ENCODE measurements at regions not wholly inside any gene's neighbourhood (a gene's known extent, or its start where the extent isn't known, plus 50 kb on each side); places are given as distances from the start of the nearest gene placed in this dataset.

- Mint-ChIP-seq H3K4me1 (no peaks in the 10 kb centered on the region), H3K27ac (no peak overlapping the region), H3K9me3 (no peaks in the 10 kb centered on the region), H3K27me3 (peaks cover 8% of the 10 kb centered on the region), H3K4me3 (no peak overlapping the region), H3K36me3 (no peaks in the 10 kb centered on the region)
- DNase-seq, result no peak
- CTCF ChIA-PET, result no interaction called here
Measured at GRCh38 chr9:90368928-90369327, 273.7 kb downstream of the DIRAS2 start.

GRCh38 chr9:90379771-90380170, 262.9 kb downstream of the DIRAS2 start:
- H3K27me3 Mint-ChIP-seq, result peaks cover 4% of the 10 kb centered on the region
- no peak for DNase-seq
- H3K4me3 Mint-ChIP-seq, result no peak overlapping the region
- CTCF ChIA-PET, result no interaction called here
- no peaks in the 10 kb centered on the region for H3K36me3 Mint-ChIP-seq
- no peaks in the 10 kb centered on the region for H3K4me1 Mint-ChIP-seq
- no peak overlapping the region for H3K27ac Mint-ChIP-seq
- no peaks in the 10 kb centered on the region for H3K9me3 Mint-ChIP-seq

- Mint-ChIP-seq H3K4me3 (no peak overlapping the region), H3K4me1 (no peaks in the 10 kb centered on the region), H3K36me3 (no peaks in the 10 kb centered on the region), H3K27ac (no peak overlapping the region), H3K27me3 (peaks cover 4% of the 10 kb centered on the region), H3K9me3 (no peaks in the 10 kb centered on the region)
- DNase-seq, result no peak
- CTCF ChIA-PET, result interaction anchor here (0.9 kb wide), 1 partner anchor 75 kb away, joined by 3 read pairs; no protein-coding TSS in a partner anchor
Measured at GRCh38 chr9:90385146-90385545, 257.5 kb downstream of the DIRAS2 start.

GRCh38 chr9:90393365-90394152, 249.1 kb downstream of the DIRAS2 start:
- Mint-ChIP-seq H3K9me3 (no peaks in the 10 kb centered on the region), H3K27me3 (no peaks in the 10 kb centered on the region), H3K4me1 (no peaks in the 10 kb centered on the region), H3K4me3 (no peak overlapping the region), H3K36me3 (no peaks in the 10 kb centered on the region), H3K27ac (no peak overlapping the region)
- DNase-seq, result no peak
- CTCF ChIA-PET, result no interaction called here

GRCh38 chr9:90394871-90395270, 247.8 kb downstream of the DIRAS2 start:
- CTCF ChIA-PET, result interaction anchor here (0.6 kb wide), 1 partner anchor 1243 kb away, joined by 3 read pairs; no protein-coding TSS in a partner anchor
- no peaks in the 10 kb centered on the region for H3K9me3 Mint-ChIP-seq
- no peaks in the 10 kb centered on the region for H3K27me3 Mint-ChIP-seq
- DNase-seq, result no peak
- no peaks in the 10 kb centered on the region for H3K36me3 Mint-ChIP-seq
- no peak overlapping the region for H3K4me3 Mint-ChIP-seq
- no peaks in the 10 kb centered on the region for H3K4me1 Mint-ChIP-seq
- no peak overlapping the region for H3K27ac Mint-ChIP-seq

- DNase-seq, result no peak
- Mint-ChIP-seq H3K36me3 (no peaks in the 10 kb centered on the region), H3K27ac (no peak overlapping the region), H3K27me3 (no peaks in the 10 kb centered on the region), H3K4me3 (no peak overlapping the region), H3K9me3 (no peaks in the 10 kb centered on the region), H3K4me1 (no peaks in the 10 kb centered on the region)
- CTCF ChIA-PET, result no interaction called here
Measured at GRCh38 chr9:90400091-90400490, 242.5 kb downstream of the DIRAS2 start.

GRCh38 chr9:90408659-90409058, 234.0 kb downstream of the DIRAS2 start:
- Mint-ChIP-seq H3K4me3 (no peak overlapping the region), H3K27ac (no peak overlapping the region), H3K4me1 (no peaks in the 10 kb centered on the region), H3K36me3 (no peaks in the 10 kb centered on the region), H3K9me3 (no peaks in the 10 kb centered on the region), H3K27me3 (no peaks in the 10 kb centered on the region)
- no peak for DNase-seq
- CTCF ChIA-PET, result no interaction called here

GRCh38 chr9:90419221-90419851, 223.3 kb downstream of the DIRAS2 start:
- no peaks in the 10 kb centered on the region for H3K4me1 Mint-ChIP-seq
- no peaks in the 10 kb centered on the region for H3K36me3 Mint-ChIP-seq
- no peak overlapping the region for H3K4me3 Mint-ChIP-seq
- DNase-seq, result no peak
- H3K9me3 Mint-ChIP-seq, result no peaks in the 10 kb centered on the region
- H3K27me3 Mint-ChIP-seq, result peaks cover 3% of the 10 kb centered on the region
- CTCF ChIA-PET, result no interaction called here
- H3K27ac Mint-ChIP-seq, result no peak overlapping the region

- H3K27ac Mint-ChIP-seq, result no peak overlapping the region
- H3K36me3 Mint-ChIP-seq, result no peaks in the 10 kb centered on the region
- no peaks in the 10 kb centered on the region for H3K9me3 Mint-ChIP-seq
- H3K4me3 Mint-ChIP-seq, result no peak overlapping the region
- H3K4me1 Mint-ChIP-seq, result peaks cover 3% of the 10 kb centered on the region
- CTCF ChIA-PET, result no interaction called here
- no peak for DNase-seq
- H3K27me3 Mint-ChIP-seq, result peaks cover 3% of the 10 kb centered on the region
Measured at GRCh38 chr9:90420211-90420610, 222.4 kb downstream of the DIRAS2 start.

- H3K9me3 Mint-ChIP-seq, result no peaks in the 10 kb centered on the region
- H3K4me3 Mint-ChIP-seq, result no peak overlapping the region
- CTCF ChIA-PET, result no interaction called here
- H3K27ac Mint-ChIP-seq, result no peak overlapping the region
- H3K36me3 Mint-ChIP-seq, result no peaks in the 10 kb centered on the region
- H3K4me1 Mint-ChIP-seq, result peaks cover 3% of the 10 kb centered on the region
- DNase-seq, result no peak
- peaks cover 3% of the 10 kb centered on the region for H3K27me3 Mint-ChIP-seq
Measured at GRCh38 chr9:90420768-90421513, 221.7 kb downstream of the DIRAS2 start.

- CTCF ChIA-PET, result no interaction called here
- peaks cover 3% of the 10 kb centered on the region for H3K27me3 Mint-ChIP-seq
- no peaks in the 10 kb centered on the region for H3K9me3 Mint-ChIP-seq
- H3K4me3 Mint-ChIP-seq, result no peak overlapping the region
- no peak overlapping the region for H3K27ac Mint-ChIP-seq
- peaks cover 3% of the 10 kb centered on the region for H3K4me1 Mint-ChIP-seq
- DNase-seq, result no peak
- H3K36me3 Mint-ChIP-seq, result no peaks in the 10 kb centered on the region
Measured at GRCh38 chr9:90421786-90422185, 220.8 kb downstream of the DIRAS2 start.

- Mint-ChIP-seq H3K4me1 (peaks cover 3% of the 10 kb centered on the region), H3K36me3 (no peaks in the 10 kb centered on the region), H3K4me3 (no peak overlapping the region), H3K27ac (no peak overlapping the region), H3K9me3 (no peaks in the 10 kb centered on the region), H3K27me3 (peaks cover 7% of the 10 kb centered on the region)
- CTCF ChIA-PET, result interaction anchor here (0.6 kb wide), 1 partner anchor 1689 kb away, joined by 6 read pairs; no protein-coding TSS in a partner anchor
- DNase-seq, result no peak
Measured at GRCh38 chr9:90423661-90424193, 218.9 kb downstream of the DIRAS2 start.

GRCh38 chr9:90428517-90428916, 214.1 kb downstream of the DIRAS2 start:
- H3K27me3 Mint-ChIP-seq, result peaks cover 11% of the 10 kb centered on the region
- peaks cover 3% of the 10 kb centered on the region for H3K4me1 Mint-ChIP-seq
- H3K4me3 Mint-ChIP-seq, result no peak overlapping the region
- H3K36me3 Mint-ChIP-seq, result no peaks in the 10 kb centered on the region
- CTCF ChIA-PET, result no interaction called here
- no peaks in the 10 kb centered on the region for H3K9me3 Mint-ChIP-seq
- H3K27ac Mint-ChIP-seq, result no peak overlapping the region
- no peak for DNase-seq

GRCh38 chr9:90432951-90433350, 209.7 kb downstream of the DIRAS2 start:
- H3K4me3 Mint-ChIP-seq, result no peak overlapping the region
- DNase-seq, result no peak
- H3K9me3 Mint-ChIP-seq, result no peaks in the 10 kb centered on the region
- CTCF ChIA-PET, result no interaction called here
- no peaks in the 10 kb centered on the region for H3K4me1 Mint-ChIP-seq
- peaks cover 21% of the 10 kb centered on the region for H3K27me3 Mint-ChIP-seq
- H3K27ac Mint-ChIP-seq, result no peak overlapping the region
- H3K36me3 Mint-ChIP-seq, result no peaks in the 10 kb centered on the region

All from activated naive CD4-positive, alpha-beta T cell treated with anti-CD3 and anti-CD28 coated beads, Interleukin-2, amount 10 ng/mL, durations not matched to agents 7 days and 5 days (primary cell).